SJCRH30 (cell line): ENCODE measurements at regions not wholly inside any gene's neighbourhood (a gene's known extent, or its start where the extent isn't known, plus 50 kb on each side); places are given as distances from the start of the nearest gene placed in this dataset.

Source experiments
- DNase-seq, 2 experiments: peaks; one replicate each; pipeline ENCODE4 v3.0.0-alpha.2; 2015 to 2020
- H3K27ac ChIP-seq: fragments of 250-450 bp; sonication (Bioruptor Pico); 2 replicates; pipeline ENCODE4 v1.5.1; 2020; ENCODE audit warnings: mild to moderate bottlenecking, moderate library complexity
- H3K27me3 ChIP-seq: fragments of 250-450 bp; sonication (Bioruptor Pico); 2 replicates; pipeline ENCODE4 v1.5.1; 2020; ENCODE audit warnings: mild to moderate bottlenecking, moderate library complexity
- H3K36me3 ChIP-seq: fragments of 250-450 bp; sonication (Bioruptor Pico); 2 replicates; pipeline ENCODE4 v1.5.1; 2020; ENCODE audit warnings: mild to moderate bottlenecking, moderate library complexity
- H3K4me1 ChIP-seq: fragments of 250-450 bp; sonication (Bioruptor Pico); 2 replicates; pipeline ENCODE4 v1.5.1; 2020; ENCODE audit warnings: mild to moderate bottlenecking, moderate library complexity
- H3K4me3 ChIP-seq: fragments of 250-450 bp; sonication (Bioruptor Pico); 2 replicates; pipeline ENCODE4 v1.5.1; 2020; ENCODE audit warnings: mild to moderate bottlenecking, moderate library complexity
- H3K9me3 ChIP-seq: fragments of 250-450 bp; sonication (Bioruptor Pico); replicated peaks from 2 replicates; pipeline ENCODE4 v1.5.1; 2020; ENCODE audit warnings: mild to moderate bottlenecking, moderate library complexity

DNA sequence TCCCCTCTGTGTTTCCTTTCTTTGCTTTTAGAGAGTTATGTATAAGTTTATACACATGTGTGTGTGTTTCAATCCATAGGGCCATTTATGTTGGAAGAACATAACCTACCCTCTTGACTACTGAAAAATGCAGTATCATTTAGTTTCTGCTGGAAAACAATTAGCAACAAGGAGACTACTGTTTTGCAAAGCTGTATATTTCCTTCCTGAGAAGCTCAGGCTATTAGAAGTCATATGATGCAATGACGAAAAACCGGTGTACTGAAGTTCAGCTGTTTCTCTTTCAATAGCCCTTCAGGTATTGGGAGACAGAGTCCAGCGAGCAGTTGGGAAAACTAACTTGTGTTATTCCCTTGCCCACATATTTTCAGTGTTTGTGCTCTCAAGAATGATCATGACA, 447.7 kb upstream of the GYPC start:
- Histone ChIP-seq H3K4me1 (no peaks in the 10 kb centered on the region), H3K27ac (no peak overlapping the region), H3K36me3 (no peaks in the 10 kb centered on the region), H3K4me3 (no peak overlapping the region), H3K27me3 (no peaks in the 10 kb centered on the region), H3K9me3 (no peaks in the 10 kb centered on the region)
- no peak for DNase-seq

DNA sequence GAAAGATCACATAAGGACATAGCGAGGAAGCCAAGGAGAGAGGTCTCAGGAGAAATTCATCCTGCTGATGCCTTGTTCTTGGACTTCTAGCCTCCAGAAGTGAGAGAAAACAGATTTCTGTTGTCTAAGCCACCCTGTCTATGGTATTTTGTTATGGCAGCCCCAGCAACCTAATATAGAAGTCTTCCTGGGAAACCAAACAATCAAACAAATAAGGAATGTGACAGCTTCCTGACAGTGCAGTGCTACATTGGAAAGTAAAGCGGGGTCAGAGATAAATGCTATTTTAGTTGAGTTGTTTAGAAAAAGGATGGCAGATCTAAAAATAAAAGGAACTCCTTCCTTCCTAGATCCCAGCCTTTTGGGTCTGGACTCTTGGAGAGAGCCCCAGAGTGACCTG, 443.2 kb upstream of the GYPC start:
- Histone ChIP-seq H3K4me3 (no peak overlapping the region), H3K4me1 (no peaks in the 10 kb centered on the region), H3K36me3 (no peaks in the 10 kb centered on the region), H3K9me3 (no peaks in the 10 kb centered on the region), H3K27ac (no peak overlapping the region), H3K27me3 (no peaks in the 10 kb centered on the region)
- DNase-seq, result no peak

DNA sequence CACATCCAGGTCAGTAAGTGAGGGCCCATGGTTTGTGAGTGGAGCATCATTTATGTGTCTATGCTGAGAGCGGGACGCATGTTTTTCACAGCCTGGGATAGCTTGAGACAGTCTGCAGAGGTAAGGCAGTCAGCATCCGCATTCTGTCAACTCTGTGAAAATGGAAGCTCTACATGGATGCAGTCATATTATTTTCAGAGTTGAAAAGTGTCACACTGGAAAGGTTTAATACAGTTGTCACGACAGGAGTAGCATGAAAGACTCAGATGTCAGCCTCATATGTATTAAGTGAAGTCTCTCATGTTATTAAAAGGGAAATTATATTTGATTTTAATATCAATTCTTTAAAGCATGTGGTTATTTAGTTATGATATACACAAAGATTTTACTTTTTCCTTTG, 436.9 kb upstream of the GYPC start:
- H3K4me3 ChIP-seq, result no peak overlapping the region
- H3K27me3 ChIP-seq, result no peaks in the 10 kb centered on the region
- no peaks in the 10 kb centered on the region for H3K36me3 ChIP-seq
- DNase-seq, result no peak
- H3K9me3 ChIP-seq, result no peaks in the 10 kb centered on the region
- H3K4me1 ChIP-seq, result no peaks in the 10 kb centered on the region
- H3K27ac ChIP-seq, result no peak overlapping the region

DNA sequence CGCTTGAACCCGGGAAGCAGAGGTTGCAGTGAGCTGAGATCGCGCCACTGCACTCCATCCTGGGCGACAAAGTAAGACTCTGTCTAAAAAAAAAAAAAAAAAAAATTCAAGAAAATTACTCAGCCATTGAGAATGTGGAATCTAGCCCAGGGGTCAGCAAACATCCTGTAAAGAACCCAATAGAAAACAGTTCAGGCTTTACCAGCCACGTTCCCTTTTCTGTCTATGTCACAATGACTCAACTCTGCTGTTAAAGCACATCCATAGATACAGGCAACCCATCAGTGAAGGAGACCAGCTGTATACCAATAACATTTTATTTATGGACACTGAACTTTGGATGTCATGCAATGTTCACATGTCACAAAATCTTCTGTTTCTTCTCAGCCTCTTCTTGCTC, 435.6 kb upstream of the GYPC start:
- Histone ChIP-seq H3K27ac (no peak overlapping the region), H3K4me1 (no peaks in the 10 kb centered on the region), H3K27me3 (no peaks in the 10 kb centered on the region), H3K36me3 (no peaks in the 10 kb centered on the region), H3K9me3 (no peaks in the 10 kb centered on the region), H3K4me3 (no peak overlapping the region)
- DNase-seq, result no peak

DNA sequence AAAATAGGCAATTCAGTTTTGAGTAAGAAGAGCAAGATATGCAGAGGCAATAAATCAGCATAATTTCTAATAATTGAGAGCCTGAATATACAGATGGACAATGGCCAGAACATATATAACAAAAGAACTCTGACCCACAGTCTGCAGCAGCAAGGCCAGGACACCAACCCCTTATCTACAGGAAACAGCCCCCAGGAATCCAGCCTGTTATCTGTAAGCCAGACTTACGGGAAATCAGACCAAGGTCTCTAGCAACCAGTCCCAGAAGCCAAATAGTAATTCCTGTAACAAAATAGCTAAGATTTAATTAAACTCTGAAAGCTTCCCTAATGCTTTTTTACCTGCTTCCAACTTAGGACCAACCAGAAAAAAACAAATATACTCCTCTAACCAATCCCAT, 434.5 kb upstream of the GYPC start:
- DNase-seq, result no peak
- H3K4me1 ChIP-seq, result no peaks in the 10 kb centered on the region
- no peak overlapping the region for H3K4me3 ChIP-seq
- H3K36me3 ChIP-seq, result no peaks in the 10 kb centered on the region
- no peaks in the 10 kb centered on the region for H3K9me3 ChIP-seq
- no peak overlapping the region for H3K27ac ChIP-seq
- no peaks in the 10 kb centered on the region for H3K27me3 ChIP-seq

DNA sequence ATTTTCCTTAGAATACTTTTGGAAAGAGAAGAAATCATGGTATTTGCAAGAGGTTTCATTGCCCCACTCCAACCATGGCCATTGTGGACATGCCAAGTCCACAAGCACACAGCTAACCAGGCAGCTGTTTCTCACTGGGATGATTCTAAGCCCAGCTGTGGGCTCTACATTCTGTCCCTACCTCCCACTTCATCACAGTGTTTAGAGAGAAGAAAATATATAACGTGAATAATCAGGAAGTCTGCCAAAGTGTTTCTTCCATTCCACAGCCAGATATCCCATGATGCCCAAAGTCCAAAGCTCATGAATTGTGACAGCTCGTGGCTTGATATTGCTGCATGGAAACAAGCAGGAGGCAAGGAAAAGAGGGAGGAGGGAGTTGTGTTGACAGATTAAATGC, 433.7 kb upstream of the GYPC start:
- Histone ChIP-seq H3K27me3 (no peaks in the 10 kb centered on the region), H3K4me3 (no peak overlapping the region), H3K4me1 (no peaks in the 10 kb centered on the region), H3K9me3 (no peaks in the 10 kb centered on the region), H3K27ac (no peak overlapping the region), H3K36me3 (no peaks in the 10 kb centered on the region)
- DNase-seq, result no peak

DNA sequence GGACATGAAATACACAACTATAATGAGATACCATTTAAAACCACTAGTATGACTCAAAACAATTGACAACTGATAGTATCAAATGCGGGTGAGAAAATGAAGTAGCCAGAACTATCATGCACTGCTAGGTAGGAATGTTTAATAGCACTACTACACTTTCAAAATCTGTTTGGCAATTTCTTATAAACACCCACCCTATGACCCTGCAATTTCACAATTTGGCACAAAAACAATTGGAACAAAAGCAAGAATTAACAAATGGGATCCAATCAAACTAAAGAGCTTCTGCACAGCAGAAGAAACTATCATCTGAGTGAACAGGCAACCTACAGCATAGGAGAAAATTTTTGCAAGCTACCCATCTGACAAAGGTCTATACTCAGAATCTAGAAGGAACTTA, 431.2 kb upstream of the GYPC start:
- Histone ChIP-seq H3K36me3 (no peaks in the 10 kb centered on the region), H3K9me3 (no peaks in the 10 kb centered on the region), H3K4me1 (no peaks in the 10 kb centered on the region), H3K4me3 (no peak overlapping the region), H3K27me3 (no peaks in the 10 kb centered on the region), H3K27ac (no peak overlapping the region)
- DNase-seq, result no peak

DNA sequence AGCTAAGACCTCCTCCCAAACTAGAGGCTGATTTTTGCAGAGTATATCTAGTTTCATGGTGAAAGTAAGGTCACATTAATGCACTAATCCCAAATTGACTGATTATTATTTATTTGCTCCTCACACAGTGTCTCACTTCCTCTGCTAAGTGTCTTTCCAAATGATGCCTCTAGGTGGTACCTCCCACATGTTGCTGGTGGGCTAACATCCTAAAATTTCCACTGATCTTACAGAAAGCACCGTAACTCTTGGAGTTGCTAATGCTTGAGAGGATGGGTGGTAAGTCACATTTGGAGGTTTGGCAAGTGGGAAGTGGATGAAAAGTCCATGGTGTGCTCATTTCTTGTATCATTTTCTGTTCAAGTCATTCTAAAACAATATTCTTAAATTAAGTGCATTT, 428.7 kb upstream of the GYPC start:
- Histone ChIP-seq H3K4me1 (no peaks in the 10 kb centered on the region), H3K27ac (no peak overlapping the region), H3K36me3 (no peaks in the 10 kb centered on the region), H3K27me3 (no peaks in the 10 kb centered on the region), H3K9me3 (no peaks in the 10 kb centered on the region), H3K4me3 (no peak overlapping the region)
- DNase-seq, result peak in 1 of 2 experiments; percentile 3

DNA sequence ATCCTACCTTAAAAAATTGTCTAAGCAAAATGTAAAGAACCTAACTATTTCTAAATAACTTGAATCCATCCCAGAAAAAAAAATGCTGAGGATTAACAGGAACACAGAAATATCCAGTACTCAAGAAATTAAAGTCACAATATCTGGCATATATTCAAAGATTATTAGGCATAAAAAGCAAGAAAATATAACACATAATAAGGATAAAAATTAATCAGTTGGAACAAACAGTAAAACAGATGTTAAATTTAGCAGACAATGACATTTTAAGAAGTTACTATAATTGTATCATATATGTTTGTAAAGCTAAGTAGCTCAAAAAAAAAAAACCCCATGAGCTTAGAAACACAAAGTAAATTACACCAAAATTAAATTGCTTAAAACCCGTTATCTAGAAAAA, 427.4 kb upstream of the GYPC start:
- H3K36me3 ChIP-seq, result no peaks in the 10 kb centered on the region
- no peaks in the 10 kb centered on the region for H3K9me3 ChIP-seq
- H3K4me3 ChIP-seq, result no peak overlapping the region
- DNase-seq, result no peak
- no peaks in the 10 kb centered on the region for H3K4me1 ChIP-seq
- H3K27me3 ChIP-seq, result no peaks in the 10 kb centered on the region
- no peak overlapping the region for H3K27ac ChIP-seq

DNA sequence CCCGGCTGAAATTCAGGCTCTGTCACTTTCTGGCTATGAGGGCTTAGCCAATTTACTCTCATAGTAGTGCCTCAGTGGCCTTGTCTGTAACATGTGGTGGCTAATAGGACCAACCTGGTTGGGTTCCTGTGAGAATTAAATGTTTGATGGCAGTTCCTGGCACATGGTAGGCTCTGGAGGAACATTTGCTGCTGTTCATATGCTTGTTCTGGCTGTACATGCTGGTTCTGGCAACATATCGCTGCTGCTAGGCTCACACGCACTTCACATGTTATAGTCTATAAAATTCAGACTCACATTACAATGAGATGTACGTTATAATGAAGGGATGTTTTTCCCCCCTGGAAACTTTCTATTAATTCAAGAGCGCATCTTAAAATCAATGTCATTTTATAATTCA, 417.7 kb upstream of the GYPC start:
- DNase-seq, result no peak
- Histone ChIP-seq H3K9me3 (no peaks in the 10 kb centered on the region), H3K27ac (no peak overlapping the region), H3K27me3 (no peaks in the 10 kb centered on the region; the same call in 1 of the 2 replicates), H3K4me1 (no peaks in the 10 kb centered on the region), H3K4me3 (no peak overlapping the region), H3K36me3 (no peaks in the 10 kb centered on the region)

DNA sequence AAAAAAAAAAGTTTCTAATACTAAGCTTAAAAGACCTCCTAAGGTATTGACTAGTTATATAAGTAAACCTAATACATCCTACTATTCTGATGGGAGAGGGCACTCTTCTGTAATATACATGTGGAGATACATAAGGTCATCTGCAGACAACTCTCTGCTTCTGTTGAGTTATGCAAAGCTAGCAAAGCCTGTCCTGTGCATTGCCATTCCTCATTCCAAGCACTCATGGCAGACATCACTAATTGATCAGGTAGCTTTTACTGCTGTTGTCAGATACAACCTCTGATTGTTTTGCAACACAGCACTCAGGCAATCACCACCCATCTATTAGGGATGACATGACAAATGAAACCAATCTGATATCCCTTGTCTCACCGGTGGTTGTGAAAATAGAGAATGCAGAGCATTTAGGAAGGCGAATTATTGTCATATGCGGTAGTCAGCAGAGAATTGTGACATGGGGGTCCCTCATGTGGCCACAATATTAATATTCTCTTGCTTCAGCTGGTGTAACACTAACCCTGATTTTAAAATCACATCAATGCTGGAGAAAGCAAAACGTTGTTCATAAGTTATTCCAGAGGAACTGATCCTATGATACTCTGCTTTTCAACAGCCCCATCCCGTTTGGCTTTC, 416.5 kb upstream of the GYPC start:
- H3K27ac ChIP-seq, result no peak overlapping the region
- H3K4me3 ChIP-seq, result no peak overlapping the region
- H3K36me3 ChIP-seq, result no peaks in the 10 kb centered on the region
- H3K27me3 ChIP-seq, result no peaks in the 10 kb centered on the region; the same call in 1 of the 2 replicates
- no peak for DNase-seq
- no peaks in the 10 kb centered on the region for H3K9me3 ChIP-seq
- no peaks in the 10 kb centered on the region for H3K4me1 ChIP-seq

DNA sequence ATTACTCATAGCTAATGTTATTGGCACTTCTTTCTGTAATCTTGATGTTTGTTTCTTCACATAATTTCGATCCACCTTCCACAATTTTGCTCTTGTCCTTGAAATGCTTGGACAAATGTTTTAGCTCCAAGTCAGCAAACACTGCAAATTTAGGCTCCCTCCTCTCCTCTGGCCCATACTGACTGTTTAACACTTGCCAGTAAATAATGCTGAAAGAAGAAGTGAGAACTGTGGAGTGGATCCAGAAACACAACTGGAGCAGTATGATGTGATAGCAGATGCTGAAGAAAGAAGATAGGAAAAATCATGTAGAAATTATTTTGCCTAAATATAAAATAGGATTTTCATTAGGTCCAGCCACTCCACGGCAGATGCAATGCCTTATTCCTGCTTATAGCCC, 415.0 kb upstream of the GYPC start:
- H3K4me3 ChIP-seq, result no peak overlapping the region
- H3K4me1 ChIP-seq, result no peaks in the 10 kb centered on the region
- H3K9me3 ChIP-seq, result no peaks in the 10 kb centered on the region
- no peaks in the 10 kb centered on the region for H3K27me3 ChIP-seq
- H3K27ac ChIP-seq, result no peak overlapping the region
- H3K36me3 ChIP-seq, result no peaks in the 10 kb centered on the region
- no peak for DNase-seq

DNA sequence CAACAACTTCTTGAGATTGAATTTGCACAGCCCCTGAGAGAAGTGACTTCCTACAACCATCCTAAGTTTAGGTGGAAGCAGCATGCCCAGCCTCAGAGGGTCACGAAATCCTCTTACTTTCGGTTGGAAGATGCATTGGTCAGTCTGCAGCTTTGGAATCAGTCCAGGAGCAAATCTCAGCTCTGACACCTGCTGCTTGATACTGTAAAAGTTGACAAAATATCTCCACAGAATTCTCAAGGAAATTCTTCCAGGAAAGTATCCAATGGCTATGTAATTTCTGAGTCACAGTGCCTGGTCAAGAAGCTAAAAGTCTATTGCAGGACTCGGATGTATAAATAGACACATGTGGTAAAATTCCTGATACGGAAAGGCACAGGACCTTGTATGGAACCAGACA, 414.5 kb upstream of the GYPC start:
- Histone ChIP-seq H3K9me3 (no peaks in the 10 kb centered on the region), H3K4me3 (no peak overlapping the region), H3K27ac (no peak overlapping the region), H3K36me3 (no peaks in the 10 kb centered on the region), H3K4me1 (no peaks in the 10 kb centered on the region), H3K27me3 (no peaks in the 10 kb centered on the region)
- no peak for DNase-seq

DNA sequence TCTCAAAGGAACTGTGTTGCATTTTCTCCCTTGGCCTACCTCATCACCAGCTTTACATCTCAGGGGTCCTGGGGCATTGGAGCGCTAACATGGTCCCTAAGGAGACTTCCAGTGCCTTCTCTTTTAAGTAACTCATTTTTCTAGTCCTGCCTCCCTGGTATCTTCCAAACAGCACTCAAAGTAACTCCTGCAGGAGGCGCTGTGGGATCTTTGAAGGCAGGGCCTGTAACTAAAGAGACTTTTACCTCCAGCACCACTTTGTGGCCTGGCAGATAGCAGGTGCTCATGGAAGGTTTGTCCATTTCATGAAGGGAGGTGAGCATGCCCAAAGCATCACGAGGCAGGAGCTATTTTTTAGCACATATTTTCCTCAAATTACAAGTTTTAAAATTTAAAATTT, 411.0 kb upstream of the GYPC start:
- no peak overlapping the region for H3K27ac ChIP-seq
- DNase-seq, result peak; percentile 43 to 70

DNA sequence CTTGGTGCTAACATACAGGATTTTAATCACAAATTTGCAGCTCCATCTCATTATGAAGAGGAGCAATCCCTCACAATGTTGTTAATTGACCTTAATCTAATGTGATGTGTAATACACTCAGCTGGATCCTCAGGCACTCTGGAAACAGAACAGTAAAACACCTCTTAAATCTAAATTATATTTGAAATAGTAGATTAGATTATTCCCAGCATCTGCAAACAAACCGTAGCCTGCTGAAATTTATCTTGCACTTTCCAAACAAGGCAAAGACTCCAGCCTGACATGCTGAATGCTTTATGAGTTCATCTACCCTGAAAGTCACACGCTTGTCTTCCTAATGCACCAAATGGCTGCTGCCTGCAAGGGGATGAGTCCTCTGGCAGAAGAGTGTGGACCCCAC, 402.3 kb upstream of the GYPC start:
- DNase-seq, result no peak
- Histone ChIP-seq H3K27me3 (no peaks in the 10 kb centered on the region), H3K9me3 (no peaks in the 10 kb centered on the region), H3K27ac (no peak overlapping the region), H3K4me3 (no peak overlapping the region), H3K4me1 (no peaks in the 10 kb centered on the region), H3K36me3 (no peaks in the 10 kb centered on the region)

More for the DNA sequence above, 411.0 kb upstream of the GYPC start:
- H3K27me3 ChIP-seq, result no peaks in the 10 kb centered on the region
- H3K4me1 ChIP-seq, result no peaks in the 10 kb centered on the region
- no peaks in the 10 kb centered on the region for H3K9me3 ChIP-seq
- no peaks in the 10 kb centered on the region for H3K36me3 ChIP-seq
- no peak overlapping the region for H3K4me3 ChIP-seq

DNA sequence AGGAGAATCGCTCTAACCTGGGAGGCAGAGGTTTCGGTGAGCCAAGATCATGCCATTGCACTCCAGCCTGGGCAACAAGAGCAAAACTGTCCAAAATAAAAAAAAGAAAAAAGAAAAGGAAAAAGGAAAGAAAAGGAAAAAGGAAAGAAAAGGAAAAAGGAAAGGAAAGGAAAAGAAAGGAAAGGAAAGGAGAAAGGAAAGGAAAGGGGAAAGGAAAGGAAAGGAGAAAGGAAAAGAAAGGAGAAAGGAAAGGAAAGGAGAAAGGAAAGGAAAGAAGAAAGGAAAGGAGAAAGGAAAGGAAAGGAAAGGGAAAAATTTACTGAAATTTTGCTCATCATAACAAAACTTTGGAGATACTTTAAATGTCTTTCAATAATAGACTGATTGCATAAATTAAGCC, 391.3 kb upstream of the GYPC start:
- H3K4me1 ChIP-seq, result no peaks in the 10 kb centered on the region
- no peak overlapping the region for H3K4me3 ChIP-seq
- no peaks in the 10 kb centered on the region for H3K27me3 ChIP-seq
- H3K27ac ChIP-seq, result no peak overlapping the region
- no peaks in the 10 kb centered on the region for H3K36me3 ChIP-seq
- H3K9me3 ChIP-seq, result no peaks in the 10 kb centered on the region
- DNase-seq, result no peak
